SHP77 (cell line): ENCODE measurements at regions not wholly inside any gene's neighbourhood (a gene's known extent, or its start where the extent isn't known, plus 50 kb on each side); places are given as distances from the start of the nearest gene placed in this dataset.
A peak's percentile ranks its signal among the peaks of the same experiment; 100 is the strongest.
"Not testable (repeated sequence)": the region's sequence is repeated elsewhere in the genome, so short reads cannot be mapped to it uniquely, and the experiment has no call there.

ENCODE experiments used
- DNase-seq, 2 experiments: peaks; one replicate each; lab custom pipeline; 2025; lab: John Stamatoyannopoulos, UW

DNA sequence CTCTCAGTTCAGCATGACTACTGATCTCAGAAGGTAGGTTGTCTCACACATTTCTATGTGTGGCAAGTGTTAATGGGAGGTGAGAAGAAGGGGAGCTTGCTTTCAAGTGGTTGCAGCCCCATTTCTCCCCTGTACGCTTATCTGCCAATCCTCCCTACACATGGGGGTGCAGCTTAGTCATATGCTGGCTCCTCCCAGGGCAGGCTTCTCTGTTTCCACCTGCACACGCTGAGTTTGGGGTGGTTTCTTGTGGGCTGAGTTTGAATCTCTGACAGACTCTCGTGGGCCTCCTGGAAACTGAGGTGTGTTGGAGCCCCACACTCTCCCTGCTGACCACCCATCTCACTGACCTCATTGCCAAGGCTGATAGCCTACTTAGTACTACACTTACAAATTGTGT, 435.8 kb upstream of the MTPN start:
- no peak for DNase-seq

GRCh38 chr7:136405931-136406777, 429.0 kb upstream of the MTPN start:
- peak; percentile 56 to 57 for DNase-seq

DNA sequence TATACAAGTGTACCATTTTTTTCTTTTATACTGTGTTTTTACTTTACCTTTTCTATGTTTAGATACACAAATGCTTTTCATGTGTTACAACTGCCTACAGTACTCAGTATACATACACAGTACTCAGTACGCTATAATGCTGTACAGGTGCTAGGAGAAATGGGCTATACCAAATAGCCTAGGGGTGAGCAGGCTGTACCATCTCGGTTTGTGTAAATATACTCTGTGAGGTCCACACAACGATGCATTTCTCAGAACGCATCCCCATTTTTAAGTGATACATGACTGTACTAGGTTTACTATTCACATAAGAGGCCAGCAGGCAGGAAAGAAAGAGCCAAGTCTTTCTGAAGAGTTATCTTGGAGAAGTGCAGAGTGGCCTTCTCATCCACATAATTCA, 426.4 kb upstream of the MTPN start:
- DNase-seq, result no peak

DNA sequence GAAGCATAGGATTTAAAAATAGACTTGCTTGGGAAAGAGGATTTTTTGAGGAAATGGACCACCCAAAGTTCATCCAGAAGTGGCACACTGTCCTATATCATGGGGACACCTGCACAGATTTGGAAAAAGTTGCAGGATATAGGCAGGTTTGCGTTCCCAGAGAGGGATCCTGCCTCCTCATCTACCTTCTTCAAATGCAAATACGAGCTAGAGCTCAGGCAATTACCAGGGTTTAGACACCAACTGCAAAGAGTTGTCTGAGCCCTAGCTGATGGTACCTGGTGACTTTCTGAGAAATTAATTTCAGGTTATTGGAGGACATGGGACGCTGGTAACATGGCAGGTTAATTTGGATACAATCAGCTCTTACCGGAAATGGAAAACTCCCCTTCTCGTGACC, 423.7 kb upstream of the MTPN start:
- DNase-seq, result no peak

GRCh38 chr7:136399385-136399784, 422.2 kb upstream of the MTPN start:
- no peak for DNase-seq

- no peak for DNase-seq
Measured at GRCh38 chr7:136392856-136393255, 415.7 kb upstream of the MTPN start.

DNA sequence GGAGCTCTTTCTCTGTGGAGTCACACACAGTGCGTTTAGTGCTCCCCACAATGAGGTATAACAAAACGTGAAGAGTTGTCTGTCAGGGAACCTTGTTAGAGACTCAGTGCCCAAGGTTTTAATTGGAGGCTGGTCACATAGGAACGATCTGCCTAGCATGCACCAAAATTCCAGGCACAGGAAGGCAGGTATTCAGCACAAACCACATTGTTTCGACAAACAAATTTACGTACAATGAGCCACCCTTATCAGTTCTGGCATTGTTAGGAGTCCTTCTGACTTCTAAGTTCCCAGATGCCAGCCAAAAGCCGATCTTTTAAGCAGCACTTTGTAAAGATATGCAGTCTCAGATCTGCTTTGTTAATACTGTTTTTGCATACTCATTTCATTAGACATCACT, 414.2 kb upstream of the MTPN start:
- no peak for DNase-seq

GRCh38 chr7:136389933-136390332, 412.8 kb upstream of the MTPN start:
- DNase-seq, result no peak

DNA sequence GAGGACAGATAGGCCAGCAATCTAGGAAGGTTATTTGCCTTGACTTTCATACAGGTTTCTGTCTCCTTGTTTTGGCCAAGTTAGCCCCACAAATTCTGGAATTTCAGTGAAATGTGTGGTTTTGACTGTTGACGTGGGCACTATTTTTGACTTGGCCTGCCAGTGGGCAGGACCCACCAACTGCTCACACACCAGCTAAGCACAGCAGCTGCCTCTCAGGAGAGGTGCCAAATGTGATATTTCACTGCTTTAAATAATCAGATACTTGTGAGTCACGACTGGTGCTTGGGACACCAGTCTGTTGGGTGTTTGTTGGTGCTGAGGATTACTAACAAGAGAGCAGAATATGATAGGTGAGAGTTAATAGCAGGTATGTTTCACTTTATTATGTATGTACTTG, 409.7 kb upstream of the MTPN start:
- DNase-seq, result no peak

DNA sequence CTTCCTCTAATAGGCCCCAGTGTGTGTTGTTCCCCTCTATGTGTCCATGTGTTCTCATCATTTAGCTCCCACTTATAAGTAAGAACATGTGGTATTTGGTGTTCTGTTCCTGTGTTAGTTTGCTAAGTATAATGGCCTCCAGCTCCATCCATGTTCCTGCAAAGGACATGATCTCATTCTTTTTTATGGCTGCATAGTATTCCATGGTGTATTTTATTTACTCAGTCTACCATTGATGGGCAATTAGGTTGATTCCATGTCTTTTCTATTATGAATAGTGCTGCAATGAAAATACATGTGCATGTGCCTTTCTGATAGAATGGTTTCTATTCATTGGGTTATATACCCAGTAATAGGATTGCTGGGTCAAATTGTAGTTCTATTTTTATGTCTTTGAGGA, 394.2 kb upstream of the MTPN start:
- not testable (repeated sequence) for DNase-seq

GRCh38 chr7:136370137-136370536, 393.0 kb upstream of the MTPN start:
- no peak for DNase-seq

GRCh38 chr7:136369225-136369624, 392.1 kb upstream of the MTPN start:
- no peak for DNase-seq

GRCh38 chr7:136359333-136359903, 382.3 kb upstream of the MTPN start:
- DNase-seq, result no peak

GRCh38 chr7:136353287-136353686, 376.1 kb upstream of the MTPN start:
- DNase-seq, result peak in 1 of 2 experiments; percentile 2

DNA sequence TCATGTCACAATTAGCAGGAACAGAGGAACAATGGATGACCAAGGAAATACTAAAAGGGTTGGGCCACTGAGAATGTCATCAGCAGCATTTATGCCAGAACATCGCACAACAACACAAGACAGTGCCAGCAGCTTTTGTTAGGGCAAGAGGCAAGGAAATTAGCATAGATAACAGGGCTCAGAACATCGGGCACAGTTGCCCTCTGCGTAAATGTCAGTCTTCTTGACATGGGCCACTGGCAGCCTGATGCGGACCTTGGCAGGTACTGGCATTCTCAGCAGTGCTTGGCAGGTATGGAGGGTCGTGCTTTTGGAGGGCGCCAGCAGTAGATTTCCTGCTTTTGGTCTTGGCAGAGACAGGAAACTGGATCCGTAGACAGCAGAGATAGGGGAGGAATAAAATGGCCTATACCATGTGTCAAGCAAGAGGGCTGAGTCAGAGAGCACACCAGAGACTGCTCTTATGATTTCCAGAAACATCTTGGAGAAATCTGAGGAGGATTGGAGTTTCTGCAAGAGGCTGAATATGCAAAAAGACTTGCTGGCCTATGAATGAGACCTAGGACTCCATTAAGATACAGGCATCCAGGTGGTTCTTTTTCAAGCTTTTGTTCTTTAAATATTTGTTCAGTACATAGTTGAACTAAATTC, 371.5 kb upstream of the MTPN start:
- no peak for DNase-seq

DNA sequence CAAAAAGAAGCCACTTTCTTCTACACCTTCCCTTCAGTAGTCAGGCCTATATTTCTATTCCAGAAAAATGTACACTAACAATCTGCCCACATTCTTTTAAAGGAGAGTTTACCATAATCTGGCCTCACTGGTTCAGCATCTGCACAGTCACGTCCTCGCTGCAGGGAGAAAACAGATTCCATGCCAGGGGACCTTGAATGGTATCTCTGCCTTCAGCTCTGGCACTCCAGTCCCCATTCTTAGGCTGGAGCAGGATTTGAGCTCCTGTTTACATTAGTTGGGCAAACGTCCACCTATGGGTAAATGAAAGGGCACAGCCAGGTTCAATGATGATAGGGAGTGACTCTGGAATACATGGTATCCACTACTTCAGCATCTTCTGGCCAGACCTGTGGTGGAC, 371.0 kb upstream of the MTPN start:
- DNase-seq, result no peak

GRCh38 chr7:136347488-136347887, 370.3 kb upstream of the MTPN start:
- DNase-seq, result no peak

- DNase-seq, result no peak
Measured at GRCh38 chr7:136342251-136342650, 365.1 kb upstream of the MTPN start.

- no peak for DNase-seq
Measured at GRCh38 chr7:136339464-136339863, 362.3 kb upstream of the MTPN start.

DNA sequence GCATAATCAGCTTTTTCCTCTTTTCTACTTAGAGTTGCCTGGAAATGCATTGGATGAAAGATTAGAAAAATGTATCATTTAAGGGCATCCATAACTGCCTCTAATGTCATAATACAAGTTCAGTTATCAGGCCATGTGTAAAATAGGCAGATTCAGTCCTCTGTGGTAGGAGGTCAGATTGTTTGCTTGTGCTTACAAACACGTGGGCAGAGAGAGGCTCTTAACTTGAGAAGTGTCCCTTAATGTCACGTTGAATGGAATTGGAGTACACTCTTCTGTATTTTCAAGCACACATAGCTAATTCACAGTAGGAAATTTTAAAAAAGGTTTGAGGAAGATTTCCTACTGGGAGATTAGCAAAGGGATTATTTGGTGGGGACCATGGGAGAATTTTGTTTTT, 359.8 kb upstream of the MTPN start:
- no peak for DNase-seq

DNA sequence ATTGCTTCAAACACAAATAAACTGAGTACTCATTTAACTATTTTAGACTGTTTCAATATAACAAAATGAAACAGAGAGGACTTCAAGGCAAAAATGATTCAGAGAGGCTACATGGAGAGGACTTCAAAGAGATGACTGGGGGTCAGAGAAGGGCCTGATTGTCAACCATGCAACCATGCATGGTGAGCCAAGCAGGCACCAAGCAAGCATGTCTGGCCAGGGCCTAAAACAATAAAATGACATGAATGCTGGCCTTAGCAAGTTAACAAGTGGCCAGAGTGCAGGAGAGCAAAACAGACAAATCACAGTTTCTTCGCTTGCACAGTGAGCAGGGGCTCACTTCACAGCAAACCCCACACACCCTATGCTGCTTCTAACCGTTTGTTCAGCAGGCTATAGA, 356.5 kb upstream of the MTPN start:
- no peak for DNase-seq

DNA sequence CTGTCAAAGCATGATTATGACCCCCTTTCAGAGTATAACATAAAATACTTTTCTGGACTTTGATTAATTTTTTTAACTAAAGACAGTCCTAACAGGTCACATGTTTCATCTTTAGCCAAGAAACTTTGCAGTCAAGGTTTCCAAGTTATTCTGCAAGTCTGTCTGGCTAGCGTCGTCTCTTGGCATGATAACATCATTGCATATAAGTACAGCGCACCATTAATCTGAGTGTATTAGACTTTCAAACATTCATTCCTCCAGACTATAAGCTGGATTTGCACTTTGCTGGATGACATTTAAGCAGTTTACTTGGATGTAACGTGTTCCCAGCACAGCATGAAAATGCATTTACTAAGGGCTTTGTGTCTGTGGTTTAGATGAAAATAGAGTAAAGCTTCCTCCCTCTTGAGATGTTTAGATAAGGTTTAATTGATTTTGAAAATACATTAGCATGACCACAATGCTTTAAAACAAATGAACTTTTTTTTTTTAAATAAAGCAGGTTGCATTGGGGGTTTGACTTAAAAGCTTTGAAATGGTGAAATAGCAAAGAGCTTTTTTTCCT, 349.0 kb upstream of the MTPN start:
- DNase-seq, result no peak

- no peak for DNase-seq
Measured at GRCh38 chr7:136325578-136325977, 348.4 kb upstream of the MTPN start.
